HEK293 (cell line): ENCODE measurements at regions not wholly inside any gene's neighbourhood (a gene's known extent, or its start where the extent isn't known, plus 50 kb on each side); places are given as distances from the start of the nearest gene placed in this dataset.

Experiments used
- CTCF ChIP-seq: fragments of 450-650 bp; formaldehyde crosslinking; IDR thresholded peaks from 2 replicates; pipeline ENCODE4 v1.5.1; 2016; ENCODE audit warnings: missing biosample characterization, missing genetic modification characterization
- KLF10 ChIP-seq: fragments of 450-650 bp; IDR thresholded peaks from 2 replicates; pipeline ENCODE4 v1.5.1; 2018; ENCODE audit warnings: missing biosample characterization, mild to moderate bottlenecking, missing genetic modification characterization
- ZNF362 ChIP-seq: fragments of 450-650 bp; formaldehyde crosslinking; IDR thresholded peaks from 2 replicates; pipeline ENCODE4 v1.5.1; 2016; ENCODE audit warnings: missing biosample characterization, missing genetic modification characterization

- TF ChIP-seq CTCF (tag by site-specific recombination), result no peak
- no peak for TF ChIP-seq ZNF362 (tag by site-specific recombination)
- no peak for TF ChIP-seq KLF10 (tag by site-specific recombination)
Measured at GRCh38 chr20:52441710-52442109, 250.1 kb upstream of the ZFP64 start.
